Mammary epithelial cell (primary cell): ENCODE measurements at regions not wholly inside any gene's neighbourhood (a gene's known extent, or its start where the extent isn't known, plus 50 kb on each side); places are given as distances from the start of the nearest gene placed in this dataset.
"Not testable (repeated sequence)": the region's sequence is repeated elsewhere in the genome, so short reads cannot be mapped to it uniquely, and the experiment has no call there.

Experiments
- EZH2 ChIP-seq: IDR thresholded peaks from 2 replicates; pipeline ENCODE4 v1.6.1; 2012; ENCODE audit warnings: low read length, inconsistent platforms, borderline replicate concordance
- TF ChIP-seq, protein P1 (sequence below), 2 donors: IDR thresholded peaks in 1 of 2; conservative IDR thresholded peaks in 1 of 2; 2 replicates each; pipeline ENCODE4 v1.5.1; 2011 to 2012; ENCODE audit warnings: inconsistent platforms in 2 of 2, low read length in 2 of 2, mild to moderate bottlenecking in 2 of 2, control low read depth in 1 of 2, low read depth in 1 of 2; ENCODE audit not compliant: insufficient read depth in 1 of 2; ENCODE audit errors: extremely low read depth in 1 of 2

DNA sequence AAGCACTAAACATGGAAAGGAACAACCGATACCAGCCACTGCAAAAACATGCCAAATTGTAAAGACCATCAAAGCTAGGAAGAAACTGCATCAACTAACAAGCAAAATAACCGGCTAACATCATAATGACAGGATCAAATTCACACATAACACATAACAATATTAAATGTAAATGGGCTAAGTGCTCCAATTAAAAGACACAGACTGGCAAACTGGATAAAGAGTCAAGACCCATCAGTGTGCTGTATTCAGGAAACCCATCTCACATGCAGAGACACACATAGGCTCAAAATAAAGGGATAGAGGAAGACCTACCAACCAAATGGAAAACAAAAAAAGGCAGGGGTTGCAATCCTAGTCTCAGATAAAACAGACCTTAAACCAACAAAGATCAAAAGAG is 72.1 kb upstream of the ZNF366 start:
- TF ChIP-seq, protein P1, sequence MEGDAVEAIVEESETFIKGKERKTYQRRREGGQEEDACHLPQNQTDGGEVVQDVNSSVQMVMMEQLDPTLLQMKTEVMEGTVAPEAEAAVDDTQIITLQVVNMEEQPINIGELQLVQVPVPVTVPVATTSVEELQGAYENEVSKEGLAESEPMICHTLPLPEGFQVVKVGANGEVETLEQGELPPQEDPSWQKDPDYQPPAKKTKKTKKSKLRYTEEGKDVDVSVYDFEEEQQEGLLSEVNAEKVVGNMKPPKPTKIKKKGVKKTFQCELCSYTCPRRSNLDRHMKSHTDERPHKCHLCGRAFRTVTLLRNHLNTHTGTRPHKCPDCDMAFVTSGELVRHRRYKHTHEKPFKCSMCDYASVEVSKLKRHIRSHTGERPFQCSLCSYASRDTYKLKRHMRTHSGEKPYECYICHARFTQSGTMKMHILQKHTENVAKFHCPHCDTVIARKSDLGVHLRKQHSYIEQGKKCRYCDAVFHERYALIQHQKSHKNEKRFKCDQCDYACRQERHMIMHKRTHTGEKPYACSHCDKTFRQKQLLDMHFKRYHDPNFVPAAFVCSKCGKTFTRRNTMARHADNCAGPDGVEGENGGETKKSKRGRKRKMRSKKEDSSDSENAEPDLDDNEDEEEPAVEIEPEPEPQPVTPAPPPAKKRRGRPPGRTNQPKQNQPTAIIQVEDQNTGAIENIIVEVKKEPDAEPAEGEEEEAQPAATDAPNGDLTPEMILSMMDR (conservative IDR thresholded peaks at IDR 0.05 in 1 of 2, IDR thresholded peaks at IDR 0.05 in 1 of 2; ENCODE audit: extremely low read depth in 1 of 2, insufficient read depth in 1 of 2, low read depth in 1 of 2, low read length in 2 of 2) = not testable (repeated sequence)
- not testable (repeated sequence) for TF ChIP-seq EZH2
